HepG2 (cell line): ENCODE measurements at regions not wholly inside any gene's neighbourhood (a gene's known extent, or its start where the extent isn't known, plus 50 kb on each side); places are given as distances from the start of the nearest gene placed in this dataset.

Source experiments
- ATAC-seq: fragments of 200-7000 bp; cut with Tn5 transposase; 3 replicates; pipeline ENCODE4 v1.9.1; 2020; ENCODE audit warnings: mild to moderate bottlenecking, moderate library complexity
- BruUV-seq: library from RNA; stranded (reverse); fragments of 400-500 nt; replicated peaks from 2 replicates; lab custom pipeline; 2021; lab: Mats Ljungman, UMichigan
- CTCF ChIA-PET: fragments of 300-600 bp; formaldehyde crosslinking; extraction: SDS; loops from one replicate; lab custom pipeline; 2021; ENCODE audit warnings: low total read pairs, inconsistent platforms, low intra/inter-chr PET ratio; lab: Yijun Ruan, JAX
- POLR2A ChIA-PET: fragments of 350-600 bp; sonication (Branson Sonifier 250); formaldehyde crosslinking; loops from one replicate; lab custom pipeline; 2020; ENCODE audit warnings: antibody characterized with exemption, inconsistent platforms; lab: Yijun Ruan, JAX
- DNase-seq: peaks from one replicate; pipeline ENCODE4 v3.0.0-alpha.2; 2015; ENCODE audit warnings: low spot score
- FAIRE-seq: peaks from 3 replicates; lab custom pipeline; 2011; peaks lifted over from hg19 to GRCh38; lab: Jason Lieb, UNC
- H2AFZ ChIP-seq: one replicate; pipeline ENCODE4 v1.6.1; 2011; ENCODE audit warnings: low read length, inconsistent platforms
- H3K27ac ChIP-seq: fragments of 300-600 bp; 3 replicates; pipeline ENCODE4 v1.8.0; 2011; ENCODE audit warnings: mixed run types, mild to moderate bottlenecking, mixed read lengths, low read length, inconsistent platforms; ENCODE audit not compliant: insufficient read depth; ENCODE audit errors: extremely low read length
- H3K27me3 ChIP-seq, 2 experiments: fragments of 200-600 bp in 1 of 2; 2 replicates in 1 of 2; 3 replicates in 1 of 2; pipeline versions ENCODE4 v1.6.0 to v1.8.0; 2011; ENCODE audit warnings: low read length in 2 of 2, mild to moderate bottlenecking in 2 of 2, moderate library complexity in 2 of 2, inconsistent platforms in 1 of 2; ENCODE audit not compliant: insufficient read depth in 2 of 2, control insufficient read depth in 1 of 2
- H3K36me3 ChIP-seq, 2 experiments: fragments of 200-600 bp in 1 of 2; replicated peaks in 1 of 2; 2 replicates in 1 of 2; 3 replicates in 1 of 2; pipeline versions ENCODE4 v1.5.1 to v1.8.0; 2011; ENCODE audit warnings: low read length in 2 of 2, inconsistent platforms in 1 of 2; ENCODE audit not compliant: insufficient read depth in 2 of 2, control insufficient read depth in 1 of 2
- H3K4me1 ChIP-seq: 2 replicates; pipeline ENCODE4 v1.5.1; 2012; ENCODE audit warnings: low read length, inconsistent platforms; ENCODE audit not compliant: insufficient read depth
- H3K4me2 ChIP-seq: 2 replicates; pipeline ENCODE4 v1.6.0; 2011; ENCODE audit warnings: low read depth, low read length, inconsistent platforms
- H3K4me3 ChIP-seq, 3 experiments: fragments of 200-600 bp in 1 of 3; sonication (generic), shearing (Covaris generic) in 1 of 3; replicated peaks in 1 of 3; 2 replicates each; pipeline ENCODE4 v1.5.1; 2011 to 2016; ENCODE audit warnings: low read length in 3 of 3, inconsistent platforms in 2 of 3, low read depth in 2 of 3, mild to moderate bottlenecking in 2 of 3, control low read depth in 1 of 3, mixed read lengths in 1 of 3; ENCODE audit not compliant: insufficient read depth in 1 of 3
- H3K79me2 ChIP-seq: one replicate; pipeline ENCODE4 v1.6.1; 2011; ENCODE audit warnings: low read length, inconsistent platforms; ENCODE audit not compliant: insufficient read depth
- H3K9ac ChIP-seq: 2 replicates; pipeline ENCODE4 v1.6.0; 2011; ENCODE audit warnings: mild to moderate bottlenecking, low read depth, low read length, inconsistent platforms; ENCODE audit not compliant: insufficient read depth
- H3K9me3 ChIP-seq: 2 replicates; pipeline ENCODE4 v1.5.1; 2012; ENCODE audit warnings: mild to moderate bottlenecking, low read length
- H4K20me1 ChIP-seq: 2 replicates; pipeline ENCODE4 v1.6.0; 2011; ENCODE audit warnings: inconsistent platforms, mild to moderate bottlenecking, low read length, moderate library complexity; ENCODE audit not compliant: insufficient read depth
- FOXO4 ChIP-seq: sonication (generic); formaldehyde crosslinking; conservative IDR thresholded peaks from 2 replicates; pipeline ENCODE4 v1.8.1; 2023; ENCODE audit warnings: missing genetic modification reagents
- MIER2 ChIP-seq: IDR thresholded peaks from 2 replicates; pipeline ENCODE4 v1.6.1; 2016; ENCODE audit warnings: missing biosample characterization, missing genetic modification reagents
- REST ChIP-seq, 2 experiments: IDR thresholded peaks; 2 replicates each; pipeline ENCODE4 v1.6.1; 2011 to 2012; ENCODE audit warnings: low read length in 2 of 2, borderline replicate concordance in 1 of 2, low read depth in 1 of 2, mild to moderate bottlenecking in 1 of 2, moderate library complexity in 1 of 2
- WGBS: methylation state at CpG from one replicate; pipeline ENCODE4 v1.1.6; 2017; ENCODE audit warnings: low lambda C conversion rate; 5-methylcytosine and 5-hydroxymethylcytosine counted together
- in situ Hi-C: cut with HindIII; loops from 2 replicates; pipeline ENCODE4 v1.10.0; 2017; ENCODE audit warnings: low pct_unique_long_range_greater_than_20kb; ENCODE audit not compliant: extremely low pct_ligation_motif_present
- intact Hi-C: fragments of 100-400 bp; cut with micrococcal nuclease; formaldehyde crosslinking; loops from one replicate; pipeline ENCODE4 v1.10.0; 2022; ENCODE audit not compliant: unreplicated experiment

DNA sequence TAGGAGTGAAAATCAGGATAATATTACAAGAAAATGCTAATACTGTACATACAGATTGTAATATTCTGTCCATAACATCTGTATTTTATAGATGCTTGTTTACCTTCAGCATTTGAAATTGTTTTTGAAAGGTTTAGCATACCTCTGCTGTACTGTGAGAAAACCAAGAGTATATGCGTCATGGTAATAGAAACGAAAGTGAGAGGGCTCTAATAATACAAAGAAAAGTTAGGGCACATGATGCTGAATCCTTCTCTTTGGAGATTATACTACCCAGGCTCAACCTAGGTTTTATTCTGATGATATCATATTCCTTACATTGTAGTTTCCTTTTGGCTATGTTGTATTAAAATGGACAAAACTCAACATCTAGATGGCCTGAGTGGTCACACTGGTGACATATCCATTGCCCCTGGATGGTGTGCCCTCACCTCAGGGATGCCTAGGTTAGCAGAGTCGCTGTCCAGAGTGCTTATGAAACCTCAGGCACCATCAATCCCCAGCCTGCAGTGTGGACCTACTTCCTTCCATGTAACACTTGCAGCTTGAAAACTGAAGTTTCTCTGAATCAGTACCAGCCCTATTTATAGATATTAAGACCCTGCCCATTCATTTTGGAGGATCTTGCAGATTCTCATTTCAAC, 253.7 kb downstream of the KCTD12 start:
- no peak for FAIRE-seq
- H4K20me1 ChIP-seq = no peaks in the 10 kb centered on the region
- no peak overlapping the region for H3K9ac ChIP-seq
- no peak for DNase-seq
- no peak overlapping the region for H2AFZ ChIP-seq
- no peaks in the 10 kb centered on the region for H3K36me3 ChIP-seq
- TF ChIP-seq MIER2 = peak; percentile 81
- no peak for TF ChIP-seq FOXO4
- peak; percentile 37 to 87 for TF ChIP-seq REST (IDR thresholded peaks at IDR 0.05; ENCODE audit: borderline replicate concordance in 1 of 2, low read depth in 1 of 2, low read length in 2 of 2)
- TF ChIP-seq, all 625 proteins: peak for 2
- Histone ChIP-seq H3K4me1 (no peaks in the 10 kb centered on the region), H3K9me3 (no peaks in the 10 kb centered on the region), H3K4me3 (no peak overlapping the region), H3K27me3 (no peaks in the 10 kb centered on the region), H3K79me2 (no peaks in the 10 kb centered on the region), H3K27ac (no peak overlapping the region), H3K4me2 (no peak overlapping the region)
- no TSS peak for BruUV-seq
- 3% methylated on average over 3 of the region's 3 CpGs for WGBS
- ATAC-seq = peak; percentile 34; the same call in 1 of the 3 replicates
- ChIA-PET POLR2A (no interaction called here), CTCF (no interaction called here)
- in situ Hi-C loops = no loop called here
- intact Hi-C loops = no loop called here
